ENCODE measurements at regions not wholly inside any gene's neighbourhood (a gene's known extent, or its start where the extent isn't known, plus 50 kb on each side); places are given as distances from the start of the nearest gene placed in this dataset.

GRCh38 chr5:117220730-117221129, 646.1 kb upstream of the SEMA6A start:
- no peak for TF ChIP-seq CTCF (IDR thresholded peaks at IDR 0.05; ENCODE audit: low read depth, low read length, poor library complexity, severe bottlenecking)
- no peak for TF ChIP-seq EZH2phosphoT487 (IDR thresholded peaks at IDR 0.05; ENCODE audit: borderline replicate concordance, low read length)
